Large intestine (tissue), 3 donors: ENCODE measurements at regions not wholly inside any gene's neighbourhood (a gene's known extent, or its start where the extent isn't known, plus 50 kb on each side); places are given as distances from the start of the nearest gene placed in this dataset.
"Not testable (repeated sequence)": the region's sequence is repeated elsewhere in the genome, so short reads cannot be mapped to it uniquely, and the experiment has no call there.

Source experiments
- DNase-seq, 2 donors: peaks; one replicate each; pipeline versions ENCODE4 v3.0.0 to v3.0.0-alpha.2; 2013
- H3K27ac ChIP-seq: one replicate; pipeline ENCODE4 v1.5.1; 2013; ENCODE audit warnings: low read length
- H3K27me3 ChIP-seq: 2 replicates; pipeline ENCODE4 v1.6.1; 2013; ENCODE audit warnings: low read length; ENCODE audit not compliant: control insufficient read depth, insufficient read depth
- H3K36me3 ChIP-seq: 2 replicates; pipeline ENCODE4 v1.6.1; 2013; ENCODE audit warnings: low read length; ENCODE audit not compliant: control insufficient read depth, insufficient read depth
- H3K4me1 ChIP-seq: one replicate; pipeline ENCODE4 v1.6.1; 2013; ENCODE audit warnings: low read length; ENCODE audit not compliant: control insufficient read depth, insufficient read depth
- H3K4me3 ChIP-seq: one replicate; pipeline ENCODE4 v1.5.1; 2013; ENCODE audit warnings: low read length
- H3K9me3 ChIP-seq: one replicate; pipeline ENCODE4 v1.6.1; 2013; ENCODE audit warnings: mild to moderate bottlenecking, low read depth, low read length, moderate library complexity; ENCODE audit not compliant: control insufficient read depth
- WGBS: methylation state at CpG from one replicate; pipeline ENCODE4 v1.1.5; 2013; ENCODE audit warnings: low lambda C conversion rate; ENCODE audit not compliant: insufficient coverage; 5-methylcytosine and 5-hydroxymethylcytosine counted together

GRCh38 chr6:169921217-169921616 is 169.8 kb downstream of the ERMARD start:
- no peaks in the 10 kb centered on the region for H3K27me3 ChIP-seq
- WGBS: 100% methylated on average over 1 of the region's 20 CpGs
- no peaks in the 10 kb centered on the region for H3K36me3 ChIP-seq
- no peak overlapping the region for H3K27ac ChIP-seq
- peaks cover 4% of the 10 kb centered on the region for H3K4me1 ChIP-seq
- no peak overlapping the region for H3K4me3 ChIP-seq
- no peaks in the 10 kb centered on the region for H3K9me3 ChIP-seq
- no peak for DNase-seq

- Histone ChIP-seq H3K4me1 (peaks cover 4% of the 10 kb centered on the region), H3K27ac (no peak overlapping the region), H3K36me3 (no peaks in the 10 kb centered on the region), H3K27me3 (no peaks in the 10 kb centered on the region), H3K9me3 (no peaks in the 10 kb centered on the region), H3K4me3 (no peak overlapping the region)
- WGBS: no CpG with 5 or more reads among the region's 11 CpGs
- no peak for DNase-seq
Measured at GRCh38 chr6:169920359-169921020, 169.1 kb downstream of the ERMARD start.

- H3K27me3 ChIP-seq: no peaks in the 10 kb centered on the region
- no CpG with 5 or more reads among the region's 26 CpGs for whole genome bisulfite sequencing
- H3K9me3 ChIP-seq: no peaks in the 10 kb centered on the region
Measured at GRCh38 chr6:169918954-169919549, 167.6 kb downstream of the ERMARD start.

GRCh38 chr6:169918239-169918953 is 167.0 kb downstream of the ERMARD start:
- Histone ChIP-seq H3K4me1 (peaks cover 4% of the 10 kb centered on the region), H3K4me3 (no peak overlapping the region), H3K9me3 (no peaks in the 10 kb centered on the region), H3K27ac (no peak overlapping the region), H3K27me3 (no peaks in the 10 kb centered on the region), H3K36me3 (no peaks in the 10 kb centered on the region)
- DNase-seq: no peak
- 100% methylated on average over 1 of the region's 21 CpGs for WGBS

More at GRCh38 chr6:169918954-169919549, 167.6 kb downstream of the ERMARD start:
- no peak for DNase-seq
- Histone ChIP-seq H3K36me3 (no peaks in the 10 kb centered on the region), H3K4me3 (no peak overlapping the region), H3K4me1 (peaks cover 4% of the 10 kb centered on the region), H3K27ac (no peak overlapping the region)

- H3K9me3 ChIP-seq: no peaks in the 10 kb centered on the region
- H3K4me1 ChIP-seq: peaks cover 1% of the 10 kb centered on the region
- WGBS: no CpG with 5 or more reads among the region's 3 CpGs
- no peaks in the 10 kb centered on the region for H3K36me3 ChIP-seq
- no peaks in the 10 kb centered on the region for H3K27me3 ChIP-seq
- no peak overlapping the region for H3K4me3 ChIP-seq
- DNase-seq: no peak
- no peak overlapping the region for H3K27ac ChIP-seq
Measured at GRCh38 chr6:169917153-169917552, 165.7 kb downstream of the ERMARD start.

GRCh38 chr6:169915769-169916550 is 164.5 kb downstream of the ERMARD start:
- Histone ChIP-seq H3K27ac (no peak overlapping the region), H3K36me3 (no peaks in the 10 kb centered on the region), H3K4me1 (no peaks in the 10 kb centered on the region), H3K27me3 (no peaks in the 10 kb centered on the region), H3K4me3 (no peak overlapping the region), H3K9me3 (no peaks in the 10 kb centered on the region)
- 82% methylated on average over 6 of the region's 22 CpGs for WGBS
- no peak for DNase-seq

- H3K36me3 ChIP-seq, H3K9me3 ChIP-seq, DNase-seq, H3K4me1 ChIP-seq, H3K4me3 ChIP-seq, H3K27me3 ChIP-seq, H3K27ac ChIP-seq: not testable (repeated sequence)
- WGBS: no CpG with 5 or more reads among the region's 3 CpGs
Measured at GRCh38 chr6:169913745-169914144, 162.3 kb downstream of the ERMARD start.

GRCh38 chr6:169913096-169913638 is 161.7 kb downstream of the ERMARD start:
- WGBS: no CpG with 5 or more reads among the region's 4 CpGs
- H3K27me3 ChIP-seq: no peaks in the 10 kb centered on the region
- no peaks in the 10 kb centered on the region for H3K4me1 ChIP-seq
- H3K27ac ChIP-seq: no peak overlapping the region
- no peaks in the 10 kb centered on the region for H3K9me3 ChIP-seq
- no peak for DNase-seq
- no peak overlapping the region for H3K4me3 ChIP-seq
- H3K36me3 ChIP-seq: no peaks in the 10 kb centered on the region

- Histone ChIP-seq H3K36me3 (no peaks in the 10 kb centered on the region), H3K9me3 (no peaks in the 10 kb centered on the region), H3K27ac (no peak overlapping the region), H3K4me3 (no peak overlapping the region), H3K27me3 (no peaks in the 10 kb centered on the region), H3K4me1 (no peaks in the 10 kb centered on the region)
- WGBS: 93% methylated on average over 6 of the region's 21 CpGs
- no peak for DNase-seq
Measured at GRCh38 chr6:169912266-169913095, 161.1 kb downstream of the ERMARD start.
